ENCODE measurements at regions not wholly inside any gene's neighbourhood (a gene's known extent, or its start where the extent isn't known, plus 50 kb on each side); places are given as distances from the start of the nearest gene placed in this dataset.

- TF ChIP-seq CTCF (conservative IDR thresholded peaks at IDR 0.05; ENCODE audit: low read depth, low read length), result no peak
- H3K4me3 ChIP-seq (ENCODE audit: low read depth, low read length), result no peak overlapping the region
- DNase-seq (ENCODE audit: low read depth), result no peak
Observed at GRCh38 chr2:18154259-18154658, 275.8 kb downstream of the KCNS3 start.

DNA sequence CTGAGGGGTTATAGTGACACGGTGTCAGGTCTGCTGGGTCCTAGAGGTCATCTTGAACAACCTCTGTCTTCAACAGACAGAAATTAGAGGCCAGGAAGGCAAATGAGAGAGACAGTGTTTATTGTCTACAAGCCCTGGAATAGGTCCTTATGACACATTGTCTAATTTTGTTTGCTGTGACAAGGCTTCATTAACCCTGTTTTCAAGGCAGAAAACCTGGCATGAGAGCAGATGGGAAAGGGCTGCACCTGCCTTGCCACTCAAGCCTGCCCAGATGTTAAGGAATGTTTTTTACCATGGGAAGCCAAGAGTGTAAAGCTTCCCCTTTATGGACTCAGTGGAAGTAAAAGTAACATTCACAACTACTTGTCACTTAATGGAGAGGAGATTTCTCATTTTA is 275.3 kb downstream of the KCNS3 start:
- H3K4me3 ChIP-seq (ENCODE audit: low read depth, low read length), result no peak overlapping the region
- DNase-seq (ENCODE audit: low read depth), result no peak
- no peak for TF ChIP-seq CTCF (conservative IDR thresholded peaks at IDR 0.05; ENCODE audit: low read depth, low read length)

DNA sequence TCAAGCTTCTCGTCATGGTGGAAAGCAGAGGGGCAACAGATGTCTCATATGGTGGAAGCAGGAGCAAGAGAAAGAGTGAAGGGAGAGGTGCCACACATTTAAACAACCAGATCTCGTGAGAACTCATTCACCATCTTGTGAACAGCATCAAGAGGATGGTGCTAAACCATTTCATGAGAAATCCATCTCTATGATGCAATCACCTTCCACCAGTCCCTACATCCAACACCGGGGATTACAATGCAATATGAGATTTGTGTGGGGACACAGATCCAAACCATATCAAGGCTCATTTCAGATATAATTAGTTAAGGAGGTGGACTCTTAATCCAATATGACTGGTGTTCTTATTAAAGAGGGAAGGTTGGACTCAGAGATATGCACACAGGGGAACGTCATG is 272.8 kb downstream of the KCNS3 start:
- no peak for DNase-seq (ENCODE audit: low read depth)
- no peak for TF ChIP-seq CTCF (conservative IDR thresholded peaks at IDR 0.05; ENCODE audit: low read depth, low read length)
- H3K4me3 ChIP-seq (ENCODE audit: low read depth, low read length), result no peak overlapping the region

DNA sequence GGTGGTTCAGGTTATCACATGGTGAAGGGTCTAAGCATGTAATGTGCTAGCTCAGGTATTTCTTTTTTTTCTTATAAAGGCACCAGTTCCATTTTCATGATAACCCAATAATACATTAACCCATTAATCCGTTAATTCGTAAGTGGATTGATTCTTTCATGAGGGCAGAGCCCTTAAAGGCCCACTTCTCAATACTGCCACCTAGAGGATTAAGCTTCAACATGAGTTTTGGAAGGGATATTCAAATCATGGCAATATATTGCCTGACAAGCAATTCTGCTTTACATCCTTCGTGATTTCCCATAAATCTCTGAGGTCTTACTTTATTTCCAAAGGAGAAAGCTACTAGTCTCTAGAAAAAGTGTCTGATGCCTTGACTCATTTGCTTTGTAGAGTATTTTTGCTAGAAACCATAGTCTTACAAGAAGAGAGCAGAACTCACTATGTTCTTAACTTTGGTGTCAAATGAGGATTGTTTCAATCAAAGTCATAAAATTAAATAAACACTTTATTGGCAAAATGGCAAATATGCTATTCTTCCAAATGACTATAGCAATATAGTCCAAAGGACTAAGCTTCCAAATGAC is 271.3 kb downstream of the KCNS3 start:
- peak; percentile 80 for TF ChIP-seq CTCF (conservative IDR thresholded peaks at IDR 0.05; ENCODE audit: low read depth, low read length)
- DNase-seq (ENCODE audit: low read depth), result peak; percentile 75
- H3K4me3 ChIP-seq (ENCODE audit: low read depth, low read length), result no peak overlapping the region

GRCh38 chr2:18136881-18137475 is 258.5 kb downstream of the KCNS3 start:
- no peak overlapping the region for H3K4me3 ChIP-seq (ENCODE audit: low read depth, low read length)
- DNase-seq (ENCODE audit: low read depth), result no peak
- TF ChIP-seq CTCF (conservative IDR thresholded peaks at IDR 0.05; ENCODE audit: low read depth, low read length), result no peak

GRCh38 chr2:18133310-18133709 is 254.8 kb downstream of the KCNS3 start:
- H3K4me3 ChIP-seq (ENCODE audit: low read depth, low read length), result no peak overlapping the region
- no peak for DNase-seq (ENCODE audit: low read depth)
- TF ChIP-seq CTCF (conservative IDR thresholded peaks at IDR 0.05; ENCODE audit: low read depth, low read length), result no peak

DNA sequence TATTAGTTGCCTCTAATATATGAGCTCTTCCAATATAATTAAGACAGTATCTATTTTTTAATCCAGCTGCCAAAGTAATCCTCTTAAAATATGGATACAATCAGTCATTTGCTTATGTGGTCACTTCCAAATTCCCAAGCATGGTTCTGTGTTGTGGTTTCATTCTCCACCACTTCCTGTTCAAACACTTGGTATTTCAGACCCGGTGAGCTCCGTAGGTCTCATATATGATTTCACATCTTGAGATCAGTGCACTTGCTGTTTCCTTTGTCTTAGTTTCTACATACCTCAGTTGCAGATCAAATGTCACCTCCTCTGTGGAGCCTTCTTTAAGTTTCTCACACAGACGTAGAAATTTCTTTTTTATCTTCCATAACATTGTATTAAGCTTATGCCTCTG is 254.2 kb downstream of the KCNS3 start:
- H3K4me3 ChIP-seq (ENCODE audit: low read depth, low read length), result no peak overlapping the region
- TF ChIP-seq CTCF (conservative IDR thresholded peaks at IDR 0.05; ENCODE audit: low read depth, low read length), result no peak
- DNase-seq (ENCODE audit: low read depth), result peak; percentile 71

Data from choroid plexus epithelial cell (primary cell).